ENCODE measurements at regions not wholly inside any gene's neighbourhood (a gene's known extent, or its start where the extent isn't known, plus 50 kb on each side); places are given as distances from the start of the nearest gene placed in this dataset.

- TF ChIP-seq, protein P1, sequence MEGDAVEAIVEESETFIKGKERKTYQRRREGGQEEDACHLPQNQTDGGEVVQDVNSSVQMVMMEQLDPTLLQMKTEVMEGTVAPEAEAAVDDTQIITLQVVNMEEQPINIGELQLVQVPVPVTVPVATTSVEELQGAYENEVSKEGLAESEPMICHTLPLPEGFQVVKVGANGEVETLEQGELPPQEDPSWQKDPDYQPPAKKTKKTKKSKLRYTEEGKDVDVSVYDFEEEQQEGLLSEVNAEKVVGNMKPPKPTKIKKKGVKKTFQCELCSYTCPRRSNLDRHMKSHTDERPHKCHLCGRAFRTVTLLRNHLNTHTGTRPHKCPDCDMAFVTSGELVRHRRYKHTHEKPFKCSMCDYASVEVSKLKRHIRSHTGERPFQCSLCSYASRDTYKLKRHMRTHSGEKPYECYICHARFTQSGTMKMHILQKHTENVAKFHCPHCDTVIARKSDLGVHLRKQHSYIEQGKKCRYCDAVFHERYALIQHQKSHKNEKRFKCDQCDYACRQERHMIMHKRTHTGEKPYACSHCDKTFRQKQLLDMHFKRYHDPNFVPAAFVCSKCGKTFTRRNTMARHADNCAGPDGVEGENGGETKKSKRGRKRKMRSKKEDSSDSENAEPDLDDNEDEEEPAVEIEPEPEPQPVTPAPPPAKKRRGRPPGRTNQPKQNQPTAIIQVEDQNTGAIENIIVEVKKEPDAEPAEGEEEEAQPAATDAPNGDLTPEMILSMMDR (IDR thresholded peaks at IDR 0.05), result no peak
- TF ChIP-seq POLR2A (IDR thresholded peaks at IDR 0.05), result no peak
Observed at GRCh38 chr1:47693115-47693514, 255.3 kb downstream of the FOXD2 start.

Measured in Peyer's patch (tissue), 4 donors.